ENCODE measurements at regions not wholly inside any gene's neighbourhood (a gene's known extent, or its start where the extent isn't known, plus 50 kb on each side); places are given as distances from the start of the nearest gene placed in this dataset.
A peak's percentile ranks its signal among the peaks of the same experiment; 100 is the strongest.

DNA sequence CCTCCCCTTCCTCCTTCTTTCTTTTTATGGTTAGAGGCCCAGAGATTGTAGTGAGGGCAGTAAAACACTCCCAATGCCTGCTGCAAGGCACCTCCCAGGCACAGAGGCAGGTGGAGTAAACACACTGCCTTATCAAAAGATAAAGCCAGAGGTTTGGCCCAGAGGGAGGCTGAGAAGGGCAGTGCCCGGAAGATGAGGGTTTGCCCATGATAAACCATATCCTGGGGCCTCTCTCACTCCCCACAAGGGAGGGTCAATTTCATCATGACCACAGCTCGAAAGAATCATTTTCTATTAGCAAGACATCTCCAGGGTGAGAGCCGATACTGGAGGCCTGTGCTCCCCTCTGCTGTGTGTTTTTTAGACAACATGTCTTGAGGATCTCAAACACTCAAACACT lies 98.5 kb upstream of the FAM9C start:
- no peak for DNase-seq

DNA sequence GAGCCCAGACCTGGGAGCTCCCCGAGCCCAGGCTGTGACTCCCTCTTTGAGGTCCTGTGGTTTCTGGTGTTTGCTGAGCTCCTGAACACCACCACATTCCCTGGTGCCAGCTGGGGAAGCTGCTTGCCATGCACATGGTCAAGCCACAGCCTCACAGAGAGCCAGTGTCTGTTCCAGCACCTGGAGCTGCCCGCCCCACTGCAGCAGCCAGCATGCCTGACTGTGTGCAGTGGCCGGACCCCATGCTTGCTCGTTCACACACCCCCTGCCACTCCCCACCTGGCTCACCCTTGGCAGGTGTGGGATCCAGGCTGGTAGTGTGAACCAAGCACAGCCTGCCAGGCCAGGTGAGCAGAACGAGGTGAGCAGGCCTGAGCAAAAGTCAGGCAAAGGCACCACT lies 95.6 kb upstream of the FAM9C start:
- DNase-seq = no peak

- DNase-seq = no peak
Measured at GRCh38 chrX:13131396-13132137, 87.1 kb upstream of the FAM9C start.

DNA sequence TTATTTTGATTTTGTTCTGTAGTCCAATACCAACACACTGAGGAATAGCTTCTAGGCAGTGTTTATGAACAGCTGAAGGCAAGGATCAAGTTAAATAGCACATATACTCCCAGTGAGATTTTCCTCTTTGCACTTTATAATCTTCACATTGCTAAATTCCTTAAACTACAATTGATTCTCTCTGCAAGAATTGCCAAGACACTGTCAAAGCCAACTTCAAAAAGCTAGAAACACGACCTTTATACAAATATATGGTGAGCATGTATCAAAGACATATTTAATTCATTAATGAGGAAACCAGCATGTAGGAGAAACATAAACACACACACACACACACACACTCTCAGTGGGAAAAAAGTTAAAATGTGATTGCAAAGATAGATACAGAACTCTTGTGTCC lies 86.4 kb upstream of the FAM9C start:
- DNase-seq = no peak

DNA sequence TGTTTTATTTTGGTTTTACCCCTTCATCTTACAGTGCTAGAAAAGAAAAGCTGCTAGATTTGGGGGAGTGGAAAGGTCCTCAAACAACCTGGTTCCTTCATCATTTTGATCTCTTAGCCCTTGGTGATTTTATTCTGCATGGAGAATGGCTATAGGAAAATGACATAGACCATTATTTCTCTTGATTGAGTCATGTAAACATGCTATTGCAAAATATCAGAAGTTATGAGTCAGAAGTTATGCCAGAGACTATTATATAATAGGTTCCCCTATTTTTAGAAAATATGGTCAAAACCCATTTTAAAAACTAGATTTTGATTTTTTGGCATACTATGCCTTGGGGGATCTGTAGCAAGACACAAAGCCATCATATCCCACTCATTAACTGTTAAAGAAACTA lies 83.7 kb upstream of the FAM9C start:
- DNase-seq = no peak

GRCh38 chrX:13126775-13127174 lies 82.4 kb upstream of the FAM9C start:
- no peak for DNase-seq

- DNase-seq = no peak
Measured at GRCh38 chrX:13125188-13125587, 80.8 kb upstream of the FAM9C start.

DNA sequence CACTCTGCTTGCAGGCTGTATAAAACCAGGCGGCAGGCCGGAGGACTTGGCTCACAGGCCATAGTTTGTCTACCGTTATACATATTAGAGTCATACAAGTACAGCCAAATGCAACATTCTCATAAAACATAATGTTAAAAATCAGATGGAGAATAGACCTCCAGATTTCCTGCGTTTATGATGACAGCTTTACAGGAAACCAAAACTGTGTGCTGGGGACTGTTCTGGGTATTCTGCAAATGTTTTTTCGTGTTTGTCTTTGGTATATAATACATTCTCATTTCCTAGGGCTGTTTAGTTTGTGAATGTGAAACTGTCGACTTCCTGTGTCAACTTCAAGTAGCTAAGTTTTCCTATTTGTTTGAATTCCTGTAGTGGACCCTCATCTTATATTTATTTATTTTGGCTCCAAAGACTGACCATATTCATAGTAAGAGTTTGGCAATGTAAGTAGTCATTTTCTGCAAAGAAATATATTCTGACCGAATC lies 79.5 kb upstream of the FAM9C start:
- no peak for DNase-seq

GRCh38 chrX:13123247-13123856 lies 78.9 kb upstream of the FAM9C start:
- no peak for DNase-seq

DNA sequence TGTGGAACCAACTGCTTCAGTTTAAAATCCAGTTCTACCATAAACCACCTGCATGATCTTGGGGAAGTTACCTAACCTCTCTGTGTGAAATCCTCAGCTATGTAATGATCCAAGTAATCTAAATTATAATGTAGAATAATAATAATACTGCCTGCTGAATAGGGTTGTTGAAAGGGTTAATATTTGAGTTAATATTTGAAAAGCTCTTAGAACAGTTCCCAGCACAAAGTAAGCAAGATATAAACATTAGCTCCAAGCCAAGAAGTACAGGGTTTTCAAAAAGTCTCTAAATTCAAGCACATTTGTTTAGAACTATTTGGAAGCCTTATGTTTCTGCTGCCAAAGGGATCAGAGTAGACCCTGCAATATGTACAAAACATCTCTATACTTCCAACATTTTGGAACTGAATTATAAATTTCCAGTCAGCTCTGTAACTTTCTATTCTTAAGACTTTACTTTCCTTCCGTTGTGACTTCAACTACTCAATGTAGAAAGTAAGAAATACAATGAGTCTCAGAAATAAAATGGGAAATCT lies 76.7 kb upstream of the FAM9C start:
- no peak for DNase-seq

GRCh38 chrX:13120017-13120416 lies 75.6 kb upstream of the FAM9C start:
- no peak for DNase-seq

- DNase-seq = no peak
Measured at GRCh38 chrX:13119386-13119785, 75.0 kb upstream of the FAM9C start.

- no peak for DNase-seq
Measured at GRCh38 chrX:13115146-13115855, 70.9 kb upstream of the FAM9C start.

DNA sequence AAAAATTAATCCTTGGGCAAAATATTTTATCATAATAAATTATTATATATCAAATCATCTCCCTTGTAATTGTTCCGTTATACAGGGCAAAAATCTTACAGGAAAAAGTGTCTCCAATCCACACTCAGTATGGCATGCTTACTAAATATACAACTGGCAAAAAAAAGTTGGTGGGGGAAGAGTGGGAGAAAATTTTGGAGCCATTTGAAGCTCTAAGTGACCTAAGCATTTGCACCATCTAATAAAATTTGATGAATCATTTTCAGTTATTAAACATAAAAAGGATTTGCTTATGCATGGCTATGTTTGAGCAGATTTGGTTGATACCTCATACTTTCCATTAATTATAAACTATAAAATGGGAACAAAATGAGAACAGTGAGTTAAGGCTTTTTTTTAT lies 68.1 kb upstream of the FAM9C start:
- DNase-seq = no peak

DNA sequence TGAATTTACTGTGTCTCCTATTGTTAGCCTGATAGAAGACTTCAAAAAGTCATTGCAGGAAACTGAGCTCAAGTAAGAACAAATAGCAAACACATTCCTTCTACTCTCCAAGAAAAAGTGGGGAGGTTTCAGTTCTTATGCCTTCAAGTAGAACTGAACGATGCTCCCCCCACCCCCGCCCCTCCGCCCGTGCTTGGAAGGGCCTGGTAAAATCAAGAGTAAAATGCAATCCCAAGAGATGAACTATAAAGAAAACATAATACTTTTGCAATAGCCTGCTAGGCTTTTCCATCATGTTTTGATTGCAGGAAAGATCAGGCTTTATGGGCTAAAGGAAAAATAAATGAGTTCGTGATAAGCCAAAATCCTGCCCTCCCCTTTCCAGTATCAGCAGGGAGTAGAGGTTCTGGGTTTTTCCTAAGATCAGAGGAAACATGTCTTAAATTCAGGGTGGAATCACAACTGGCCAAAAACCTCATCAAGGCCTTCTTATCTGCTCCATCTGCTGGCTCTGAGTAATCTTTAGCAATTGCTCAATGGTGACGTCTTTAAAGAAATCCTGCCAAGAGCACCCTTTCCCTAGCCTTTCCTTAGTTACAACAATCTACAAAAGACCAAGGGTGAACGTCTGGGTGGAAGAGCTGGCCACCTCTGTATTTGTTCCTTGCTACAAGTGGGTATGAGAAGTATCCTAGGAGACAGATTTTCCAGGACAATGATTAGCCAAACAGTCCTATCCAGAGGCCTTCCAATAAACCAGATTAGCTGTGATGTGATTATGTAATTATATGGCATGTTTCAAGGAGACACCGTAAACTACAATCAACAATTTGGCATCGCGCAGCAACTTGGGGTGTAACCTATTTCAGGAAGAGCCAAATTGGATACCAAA lies 66.3 kb upstream of the FAM9C start:
- DNase-seq = peak; percentile 26

GRCh38 chrX:13109817-13110216 lies 65.4 kb upstream of the FAM9C start:
- no peak for DNase-seq

DNA sequence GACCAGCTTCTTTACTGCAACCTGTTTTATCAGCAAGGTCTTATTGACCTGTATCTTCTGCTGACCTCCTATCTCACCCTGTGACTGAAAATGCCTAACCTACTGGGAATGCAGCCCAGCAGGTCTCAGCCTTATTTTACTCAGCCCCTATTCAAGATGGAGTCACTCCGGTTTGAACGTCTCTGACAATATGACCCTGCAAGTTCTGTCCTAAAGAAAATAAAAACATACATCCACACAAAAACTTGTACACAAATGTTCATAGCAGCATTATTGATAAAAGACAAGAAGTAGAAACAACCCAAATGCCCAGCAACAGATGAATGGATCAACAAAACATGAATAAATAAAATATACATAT lies 59.5 kb upstream of the FAM9C start:
- DNase-seq = no peak

- DNase-seq = no peak
Measured at GRCh38 chrX:13103188-13103913, 58.9 kb upstream of the FAM9C start.

DNA sequence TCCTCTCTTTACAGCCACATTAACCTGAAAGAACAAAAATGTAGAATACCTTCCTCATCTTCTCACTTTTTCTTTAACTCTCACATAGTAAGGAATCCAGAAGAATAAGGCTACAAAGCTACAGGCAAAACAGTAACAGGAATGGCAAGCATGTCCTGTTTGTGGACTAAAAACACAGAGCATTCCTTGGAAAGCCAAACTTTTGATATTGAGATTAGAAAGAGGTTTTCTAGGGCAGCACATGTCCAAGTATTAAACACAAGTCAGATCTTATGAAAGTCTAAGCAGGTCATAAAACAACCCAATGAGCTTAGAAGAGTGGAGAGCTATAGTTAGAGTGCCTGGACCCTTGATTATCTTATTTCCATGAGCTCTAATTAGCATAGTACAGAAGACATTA lies 58.2 kb upstream of the FAM9C start:
- no peak for DNase-seq

DNA sequence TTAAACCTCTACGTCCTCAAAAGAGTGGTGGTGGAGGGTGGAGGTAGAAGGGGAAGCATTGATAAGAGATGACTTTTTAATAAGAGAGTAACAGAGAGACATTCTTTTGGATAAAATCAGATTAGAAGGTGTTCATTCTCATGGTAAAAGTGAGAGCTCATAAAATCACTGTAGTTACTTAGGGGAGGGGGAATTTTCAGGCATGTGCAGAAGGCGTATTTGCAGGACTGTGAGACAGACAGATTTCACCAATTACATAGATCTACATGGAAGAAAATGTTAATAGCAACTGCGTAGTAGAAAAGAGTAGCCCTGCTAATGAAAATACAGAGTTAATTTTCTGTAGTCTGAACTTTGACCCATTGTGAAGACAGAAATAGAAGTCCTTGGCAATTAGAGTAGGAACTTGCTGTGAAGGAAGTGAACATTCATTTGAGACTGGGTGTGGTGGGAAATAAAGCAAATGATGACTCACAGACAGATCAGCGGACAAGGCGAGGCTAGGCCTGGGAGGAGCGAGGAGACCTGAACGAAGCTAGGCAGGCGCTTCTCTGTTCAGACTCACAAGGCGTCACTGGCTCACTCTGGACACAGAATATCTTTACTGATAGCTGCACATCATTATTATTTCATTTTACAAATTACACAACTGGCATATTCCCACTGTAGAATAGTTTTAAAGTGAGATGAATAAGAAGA lies 57.2 kb upstream of the FAM9C start:
- no peak for DNase-seq

GRCh38 chrX:13099121-13099520 lies 54.7 kb upstream of the FAM9C start:
- no peak for DNase-seq

GRCh38 chrX:13096728-13097127 lies 52.3 kb upstream of the FAM9C start:
- no peak for DNase-seq
